GM12873 (cell line): ENCODE measurements at regions not wholly inside any gene's neighbourhood (a gene's known extent, or its start where the extent isn't known, plus 50 kb on each side); places are given as distances from the start of the nearest gene placed in this dataset.

ENCODE experiments used
- CTCF ChIP-seq: IDR thresholded peaks from 2 replicates; pipeline ENCODE4 v1.5.1; 2012; ENCODE audit warnings: low read depth, mild to moderate bottlenecking, moderate library complexity, low read length, control low read depth; ENCODE audit not compliant: insufficient read depth; ENCODE audit errors: missing control alignments

GRCh38 chr3:153757839-153758238, 363.4 kb upstream of the ARHGEF26 start:
- TF ChIP-seq CTCF, result no peak

GRCh38 chr3:153760948-153761347, 360.2 kb upstream of the ARHGEF26 start:
- no peak for TF ChIP-seq CTCF

GRCh38 chr3:153762411-153763235, 358.6 kb upstream of the ARHGEF26 start:
- TF ChIP-seq CTCF, result no peak

- no peak for TF ChIP-seq CTCF
Measured at GRCh38 chr3:153767601-153768560, 353.3 kb upstream of the ARHGEF26 start.

- TF ChIP-seq CTCF, result peak; percentile 88
Measured at GRCh38 chr3:153768561-153769469, 352.4 kb upstream of the ARHGEF26 start.

GRCh38 chr3:153783106-153783505, 338.1 kb upstream of the ARHGEF26 start:
- no peak for TF ChIP-seq CTCF
